ENCODE measurements at regions not wholly inside any gene's neighbourhood (a gene's known extent, or its start where the extent isn't known, plus 50 kb on each side); places are given as distances from the start of the nearest gene placed in this dataset.

DNA sequence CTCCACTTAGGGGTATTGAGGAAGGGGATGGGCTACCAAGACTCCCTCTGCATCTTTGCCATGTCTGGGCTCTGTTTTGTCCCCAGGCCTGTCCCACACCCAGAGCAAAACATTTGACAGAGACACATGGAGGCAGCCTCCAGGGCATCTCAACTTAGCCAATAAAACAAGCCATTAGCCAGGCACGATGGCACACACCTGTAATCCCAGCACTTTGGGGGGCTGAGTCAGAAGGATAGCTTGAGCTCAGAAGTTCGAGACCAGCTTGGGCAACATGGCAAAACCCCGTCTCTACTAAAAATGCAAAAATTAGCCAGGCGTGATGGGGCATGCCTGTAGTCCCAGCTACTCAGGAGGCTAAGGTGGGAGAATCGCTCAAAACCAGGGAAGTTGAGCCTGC, 120.3 kb upstream of the IPO9 start:
- DNase-seq (ENCODE audit: low read depth in 2 of 2) = no peak

GRCh38 chr1:201709564-201710295, 119.2 kb upstream of the IPO9 start:
- peak; percentile 37 to 50 for DNase-seq (ENCODE audit: low read depth in 2 of 2)

- no peak for DNase-seq (ENCODE audit: low read depth in 2 of 2)
Measured at GRCh38 chr1:201710632-201711597, 118.0 kb upstream of the IPO9 start.

GRCh38 chr1:201711811-201712210, 117.1 kb upstream of the IPO9 start:
- no peak for DNase-seq (ENCODE audit: low read depth in 2 of 2)

DNA sequence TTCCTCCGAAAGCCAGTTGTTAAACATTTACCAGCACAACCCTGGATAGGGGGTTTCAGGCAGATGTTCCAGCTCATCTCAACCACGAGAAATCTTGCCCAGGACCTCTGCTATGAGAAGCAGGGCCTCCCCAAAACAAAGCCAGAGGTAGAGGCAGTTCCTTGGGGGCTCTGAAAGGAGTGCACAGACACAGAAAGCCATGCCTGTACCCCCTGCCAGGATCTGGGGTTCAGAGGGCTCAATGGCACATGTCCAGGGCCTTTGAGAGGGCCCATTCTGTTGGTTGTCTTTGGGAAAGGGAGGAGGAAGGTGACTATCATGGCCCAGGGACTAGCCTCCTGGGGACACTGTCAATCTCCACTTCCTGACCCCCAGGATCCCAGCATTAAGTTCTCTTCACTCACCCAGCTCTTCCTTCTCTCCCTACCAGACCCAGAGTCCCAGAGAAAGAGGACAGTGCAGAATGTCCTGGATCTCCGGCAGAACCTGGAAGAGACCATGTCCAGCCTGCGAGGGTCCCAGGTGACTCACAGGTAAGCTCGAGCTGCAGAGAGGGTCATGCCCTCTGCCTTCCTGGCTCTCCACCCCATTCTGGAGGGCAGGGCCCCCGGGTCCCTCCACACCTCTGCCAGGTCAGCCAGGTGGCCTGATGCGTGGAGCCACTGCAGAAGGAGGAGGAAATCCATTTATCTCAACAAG, 116.4 kb upstream of the IPO9 start:
- no peak for DNase-seq (ENCODE audit: low read depth in 2 of 2)

- DNase-seq (ENCODE audit: low read depth in 2 of 2) = no peak
Measured at GRCh38 chr1:201713086-201713810, 115.7 kb upstream of the IPO9 start.

DNA sequence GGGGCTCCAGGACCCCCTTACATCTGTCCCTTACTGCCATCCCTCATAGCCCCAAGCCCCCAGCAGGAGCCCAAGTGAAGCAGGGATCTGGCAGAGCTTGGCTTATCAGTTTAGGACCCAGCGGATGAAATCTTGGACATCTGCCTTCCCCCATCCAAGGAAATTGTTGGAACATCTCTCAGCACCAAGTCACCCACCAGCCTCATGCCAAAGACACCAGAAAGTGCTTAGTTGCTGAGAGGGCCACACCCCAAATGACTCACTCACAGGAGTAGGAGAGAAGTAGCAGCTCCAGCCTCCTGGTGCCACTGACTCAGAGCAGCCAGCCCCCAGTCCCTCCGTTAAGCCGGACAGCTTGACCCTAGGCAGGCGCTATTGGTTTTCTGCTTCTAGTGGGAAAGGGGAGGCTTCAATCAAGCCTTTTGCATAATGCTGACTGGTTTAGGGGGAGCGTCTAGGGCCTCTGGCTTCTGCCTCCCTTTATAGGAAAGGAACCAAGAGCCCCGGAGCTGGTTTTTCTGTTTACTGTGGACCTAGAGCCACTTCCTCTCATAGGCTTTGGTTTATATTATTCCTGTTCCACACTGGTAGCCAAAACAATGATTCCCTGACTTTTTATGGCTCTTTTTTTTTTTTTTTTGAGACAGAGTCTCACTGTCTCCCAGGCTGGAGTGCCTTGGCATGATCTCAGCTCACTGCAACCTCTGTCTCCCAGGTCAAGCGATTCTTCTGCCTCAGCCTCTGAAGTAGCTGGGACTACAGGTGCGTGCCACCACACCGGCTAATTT, 114.2 kb upstream of the IPO9 start:
- no peak for DNase-seq (ENCODE audit: low read depth in 2 of 2)

DNA sequence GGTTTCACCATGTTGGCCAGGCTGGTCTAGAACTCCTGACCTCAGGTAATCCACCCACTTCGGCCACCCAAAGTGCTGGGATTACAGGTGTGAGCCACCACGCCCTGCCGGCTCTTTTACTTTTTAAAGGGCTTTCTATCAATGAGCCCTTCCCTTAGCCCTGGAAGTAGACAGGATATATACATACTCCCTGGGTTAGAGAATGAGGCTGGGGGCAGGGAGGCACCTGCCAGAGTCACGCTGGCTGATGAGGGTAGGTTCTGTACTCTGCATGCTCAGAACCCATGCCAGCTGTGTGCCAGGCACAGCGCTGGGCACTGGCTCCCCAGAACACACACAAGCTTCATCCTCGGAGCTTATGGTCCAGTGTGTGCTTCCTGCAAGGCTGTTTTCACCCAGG, 113.6 kb upstream of the IPO9 start:
- no peak for DNase-seq (ENCODE audit: low read depth in 2 of 2)

DNA sequence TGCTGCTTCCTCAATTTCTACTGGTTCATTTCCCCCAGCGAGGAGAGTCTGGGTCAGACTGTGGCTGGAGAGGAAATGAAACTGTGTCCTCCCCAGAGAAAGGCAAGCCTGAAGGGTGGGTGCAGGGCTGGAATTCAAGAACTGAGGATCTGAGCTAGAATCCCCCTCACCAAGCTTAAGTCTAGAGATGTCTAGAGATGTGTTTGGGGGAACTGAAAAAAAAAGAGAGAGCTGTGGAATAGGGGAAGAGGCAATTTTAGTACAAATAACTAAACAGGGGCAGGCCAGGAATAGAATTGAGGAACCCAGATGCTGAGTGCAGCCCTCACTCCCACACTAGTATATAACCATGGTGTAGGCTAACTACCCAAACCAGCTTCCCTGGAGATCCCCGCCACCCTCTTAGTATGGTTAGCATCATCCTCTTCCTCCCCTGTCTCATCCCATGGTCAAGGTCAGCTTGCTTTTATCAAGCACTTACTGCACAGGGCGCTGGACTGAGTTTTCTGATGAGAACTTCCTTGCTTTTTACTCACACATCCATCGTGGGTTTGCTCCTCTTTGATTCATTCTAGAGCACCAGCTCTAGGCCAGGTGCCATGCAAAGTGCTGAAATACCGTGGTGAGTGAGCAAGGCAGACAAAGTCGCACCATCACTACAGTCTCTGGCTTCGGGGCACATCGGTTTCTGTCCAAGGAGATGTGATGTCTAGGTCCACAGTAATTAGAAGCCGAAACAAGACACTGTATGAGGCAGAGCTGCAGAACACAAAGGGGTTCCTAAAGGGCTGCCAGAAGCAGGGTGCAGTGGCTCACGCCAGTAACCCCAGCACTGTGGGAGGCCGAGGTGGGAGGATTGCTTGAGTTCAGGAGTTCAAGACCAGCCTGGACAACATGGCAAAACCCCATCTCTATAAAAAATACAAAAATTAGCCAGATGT, 112.9 kb upstream of the IPO9 start:
- DNase-seq (ENCODE audit: low read depth in 2 of 2) = no peak

DNA sequence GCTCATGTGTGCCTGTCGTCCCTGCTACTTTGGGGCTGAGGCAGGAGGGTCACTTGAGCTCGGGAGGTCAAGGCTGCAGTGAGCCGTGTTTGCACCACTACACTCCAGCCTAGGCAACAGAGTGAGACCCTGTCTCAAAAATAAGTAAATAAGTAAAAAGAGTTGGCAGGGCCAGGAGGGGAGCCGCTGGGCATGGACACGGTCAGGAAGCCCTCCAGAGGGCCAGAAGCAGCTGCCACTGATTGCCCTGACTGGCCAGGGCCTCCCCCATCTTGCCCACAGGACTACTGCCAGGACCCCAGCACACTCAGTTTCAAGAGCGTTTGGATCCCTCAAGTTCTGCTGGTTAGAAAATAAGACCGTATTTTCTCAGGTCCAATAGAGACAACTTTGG, 112.2 kb upstream of the IPO9 start:
- DNase-seq (ENCODE audit: low read depth in 2 of 2) = no peak

DNA sequence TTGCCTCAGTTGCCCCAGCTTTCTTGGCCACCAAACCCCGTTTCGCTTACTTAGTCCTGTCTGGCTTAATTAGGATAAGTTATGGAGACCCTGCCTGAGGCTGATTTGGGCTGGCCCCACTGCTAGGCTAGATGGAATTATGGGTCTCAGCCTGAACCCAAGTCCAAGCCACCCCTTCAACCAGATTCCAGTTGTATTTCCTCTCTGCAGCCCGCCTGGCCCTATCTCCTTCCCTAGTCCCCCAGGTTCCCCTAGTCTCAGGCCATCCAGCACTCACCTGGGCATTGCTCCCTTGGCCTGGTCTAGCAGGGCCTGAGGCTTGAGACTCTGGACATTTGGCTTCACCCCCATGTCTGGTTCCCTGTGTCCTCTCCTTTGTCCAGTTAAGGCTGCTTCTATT, 111.7 kb upstream of the IPO9 start:
- DNase-seq (ENCODE audit: low read depth in 2 of 2) = no peak

DNA sequence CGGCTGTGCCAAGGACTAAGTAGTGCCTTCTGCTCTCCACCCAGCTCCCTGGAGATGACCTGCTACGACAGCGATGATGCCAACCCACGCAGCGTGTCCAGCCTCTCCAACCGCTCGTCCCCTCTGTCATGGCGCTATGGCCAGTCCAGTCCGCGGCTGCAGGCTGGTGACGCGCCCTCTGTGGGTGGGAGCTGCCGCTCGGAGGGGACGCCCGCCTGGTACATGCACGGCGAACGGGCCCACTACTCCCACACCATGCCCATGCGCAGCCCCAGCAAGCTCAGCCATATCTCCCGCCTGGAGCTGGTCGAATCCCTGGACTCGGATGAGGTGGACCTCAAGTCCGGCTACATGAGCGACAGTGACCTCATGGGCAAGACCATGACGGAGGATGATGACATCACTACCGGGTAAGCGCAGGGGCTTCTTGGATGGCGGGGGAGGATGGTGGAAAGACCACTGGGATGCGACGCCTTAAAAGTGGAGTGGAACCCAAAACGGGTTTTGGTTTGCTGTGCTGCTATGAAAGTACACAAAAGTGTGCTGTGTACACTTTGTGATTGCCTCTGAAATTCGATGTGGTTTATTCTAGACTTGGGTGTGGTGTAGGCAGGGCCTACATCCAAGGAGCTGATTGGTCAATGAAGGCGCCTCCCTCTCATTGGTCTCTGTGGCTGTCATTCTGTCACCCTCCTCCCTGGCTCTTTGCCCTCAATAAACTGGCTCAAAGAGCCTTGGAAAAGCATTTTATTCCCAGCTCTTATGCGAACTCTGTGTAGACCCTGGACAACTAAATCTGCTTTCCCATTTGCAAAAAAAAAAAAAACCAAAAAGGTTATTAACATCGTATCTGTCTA, 110.4 kb upstream of the IPO9 start:
- DNase-seq (ENCODE audit: low read depth in 2 of 2) = no peak

DNA sequence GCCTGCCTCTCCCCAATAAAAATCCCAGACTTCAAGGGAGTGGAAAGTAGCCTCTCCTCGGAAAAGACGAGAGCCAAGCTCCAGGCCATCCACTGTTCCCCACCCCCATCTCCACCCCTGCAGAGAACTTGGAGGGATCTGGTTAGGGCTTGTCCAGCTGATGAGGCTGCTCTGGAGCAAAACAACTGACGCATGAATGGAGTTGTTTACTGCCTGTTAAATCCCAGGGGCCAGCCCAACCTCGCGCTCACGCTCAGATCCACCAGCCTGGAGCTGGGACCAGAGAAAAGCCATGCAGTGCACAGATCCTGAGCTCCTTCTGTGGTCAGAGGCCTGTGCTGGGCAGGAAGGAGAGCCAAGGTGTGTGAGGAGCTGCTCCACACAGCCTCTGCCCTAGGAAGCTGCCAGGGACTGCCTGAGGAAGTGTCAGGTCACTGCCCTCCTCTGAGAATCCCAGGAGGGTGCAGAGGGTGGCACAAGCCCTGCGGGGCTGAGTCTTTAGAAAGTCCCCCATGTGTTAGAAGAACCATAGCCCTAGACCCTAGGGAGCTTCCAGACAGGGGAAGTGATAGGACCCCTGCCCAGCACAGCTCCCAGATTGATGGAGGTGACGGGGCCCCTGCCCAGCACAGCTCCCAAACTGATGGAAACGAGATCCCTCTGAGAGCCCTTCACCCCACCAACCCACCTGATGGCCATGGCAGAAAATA, 109.0 kb upstream of the IPO9 start:
- DNase-seq (ENCODE audit: low read depth in 2 of 2) = no peak

DNA sequence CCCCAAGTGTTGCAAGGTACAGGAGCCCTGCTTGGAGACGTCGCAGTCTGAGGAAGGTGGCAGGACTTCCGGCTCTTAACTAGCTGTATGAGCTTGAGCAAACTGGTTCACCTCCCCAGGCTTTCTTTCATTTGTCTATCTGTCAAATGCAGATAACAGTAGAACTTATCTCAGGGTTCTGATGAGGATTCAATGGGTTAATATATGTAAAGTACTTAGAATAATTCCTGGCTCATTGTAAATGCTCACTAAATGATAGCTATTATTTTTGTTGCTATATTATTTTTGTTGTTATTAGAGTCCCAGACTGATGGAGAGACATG, 108.5 kb upstream of the IPO9 start:
- DNase-seq (ENCODE audit: low read depth in 2 of 2) = no peak

DNA sequence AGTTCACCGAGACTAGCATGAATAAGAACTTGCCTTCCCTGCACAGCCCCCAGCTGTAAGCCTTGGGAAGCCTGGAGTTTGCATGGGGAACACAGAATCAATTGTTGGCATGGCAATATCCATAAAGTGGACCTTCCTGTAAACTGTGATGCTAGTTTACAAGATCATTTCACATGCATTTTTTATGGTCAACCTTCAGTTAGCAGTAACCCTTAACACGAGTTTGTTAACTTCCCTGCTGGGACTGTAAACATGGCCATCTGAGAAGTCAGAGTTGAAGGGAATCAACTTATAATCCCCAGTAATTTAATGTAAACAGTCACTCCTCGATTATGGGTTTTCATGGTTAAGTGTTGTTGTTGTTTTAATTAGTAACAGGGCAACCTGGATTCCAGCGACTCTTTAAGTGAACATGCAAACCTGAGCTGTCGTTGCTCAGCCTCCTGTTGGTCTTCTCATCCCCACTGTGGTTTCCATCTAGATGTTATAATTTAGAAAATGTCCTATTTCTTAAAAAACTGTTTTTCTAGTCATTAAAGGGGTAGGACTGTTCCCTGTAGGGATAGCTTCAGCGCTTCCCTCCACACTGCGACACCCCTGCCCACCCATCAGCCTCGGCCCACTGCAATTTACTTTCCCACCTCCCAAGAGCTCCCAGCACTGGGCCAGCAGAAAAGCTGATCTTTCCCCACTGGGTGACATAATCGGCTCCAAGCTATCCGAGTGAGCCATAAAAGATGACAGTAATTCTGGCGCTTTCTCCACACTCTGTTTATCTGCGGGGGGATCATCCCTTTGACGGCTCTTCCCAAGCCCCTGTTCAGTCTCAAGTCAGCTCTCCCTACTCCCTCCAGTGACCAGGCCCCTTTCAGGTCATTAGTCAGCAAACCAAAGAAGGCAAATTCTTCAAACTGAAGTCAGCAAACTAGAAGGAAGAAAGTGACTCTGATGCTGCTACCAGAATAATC, 107.6 kb upstream of the IPO9 start:
- no peak for DNase-seq (ENCODE audit: low read depth in 2 of 2)

GRCh38 chr1:201724039-201724765, 104.8 kb upstream of the IPO9 start:
- no peak for DNase-seq (ENCODE audit: low read depth in 2 of 2)

GRCh38 chr1:201724766-201725118, 104.2 kb upstream of the IPO9 start:
- DNase-seq (ENCODE audit: low read depth in 2 of 2) = no peak
